HG03060 (cell line): ENCODE measurements at regions not wholly inside any gene's neighbourhood (a gene's known extent, or its start where the extent isn't known, plus 50 kb on each side); places are given as distances from the start of the nearest gene placed in this dataset.

Experiments
- ATAC-seq: cut with Tn5 transposase; IDR thresholded peaks from one replicate; pipeline ENCODE4 v1.9.1; 2021; ENCODE audit warnings: low read depth, moderate number of reproducible peaks; ENCODE audit not compliant: unreplicated experiment

DNA sequence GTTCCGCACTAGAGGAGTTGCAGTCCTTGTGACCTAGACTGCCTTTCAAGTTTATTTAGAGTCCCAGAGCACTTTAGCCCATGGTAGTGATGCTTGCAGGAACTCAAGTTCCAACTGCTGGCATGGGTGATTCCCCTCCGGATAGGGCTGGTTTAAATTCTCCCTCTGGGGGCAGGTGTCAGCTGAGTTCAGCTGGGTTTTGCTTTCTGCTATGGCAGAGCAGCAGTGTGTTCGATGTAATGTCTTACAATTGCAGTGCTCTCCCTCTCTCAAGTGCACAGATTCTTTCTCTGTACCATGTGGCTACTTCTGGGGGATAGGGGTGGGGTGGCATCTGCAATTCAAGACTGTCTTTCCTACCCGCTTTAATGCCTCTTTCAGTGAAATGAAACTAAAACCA lies 164.8 kb upstream of the ZIC3 start:
- no peak for ATAC-seq

DNA sequence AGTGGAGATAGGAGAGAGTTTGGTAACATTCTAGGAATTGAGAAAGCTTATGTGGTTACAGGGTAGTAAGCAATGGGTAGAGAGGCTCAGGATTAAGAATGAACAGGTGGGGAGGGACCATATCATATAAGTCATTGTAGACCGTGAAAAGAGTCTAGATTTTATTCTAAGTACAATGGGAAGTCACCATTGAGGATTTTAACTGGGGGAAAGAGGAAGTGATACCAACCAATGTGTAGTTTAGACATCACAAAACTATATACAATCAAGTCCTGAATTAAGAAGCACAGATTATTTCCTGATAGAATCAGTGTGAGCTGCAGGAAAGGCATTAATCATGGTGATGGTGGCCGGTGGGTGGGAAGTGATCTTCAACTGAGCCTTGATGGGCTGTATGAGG lies 178.3 kb upstream of the ZIC3 start:
- ATAC-seq = no peak

DNA sequence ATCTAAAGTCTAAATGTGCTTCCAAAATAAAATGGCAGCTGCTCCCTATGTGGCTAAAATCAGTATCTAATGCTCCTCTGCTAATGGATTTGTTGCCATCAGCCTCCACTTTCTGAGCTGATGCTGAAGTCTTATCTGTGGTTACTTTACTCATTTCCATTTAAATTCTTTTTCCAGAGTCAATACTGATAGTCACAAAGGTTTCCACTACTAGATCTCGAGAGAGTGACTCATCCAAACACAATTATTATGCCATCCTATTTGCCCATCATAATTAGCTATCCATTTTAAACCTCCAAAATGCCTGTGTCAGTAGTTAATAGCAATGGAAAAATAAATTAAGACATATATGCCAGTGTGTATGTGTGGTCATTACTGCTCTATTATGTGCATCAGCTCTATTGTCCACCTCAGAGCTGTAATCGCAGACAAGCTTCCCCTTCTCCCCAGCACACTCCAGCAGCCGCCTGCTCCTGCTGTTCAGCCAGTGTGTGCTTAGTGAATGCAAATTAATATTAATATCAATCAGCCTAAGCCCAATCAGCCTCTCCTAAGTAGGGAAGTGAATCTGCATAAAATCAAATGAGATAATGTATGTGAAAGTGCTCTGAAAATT lies 199.8 kb upstream of the ZIC3 start:
- ATAC-seq = no peak

DNA sequence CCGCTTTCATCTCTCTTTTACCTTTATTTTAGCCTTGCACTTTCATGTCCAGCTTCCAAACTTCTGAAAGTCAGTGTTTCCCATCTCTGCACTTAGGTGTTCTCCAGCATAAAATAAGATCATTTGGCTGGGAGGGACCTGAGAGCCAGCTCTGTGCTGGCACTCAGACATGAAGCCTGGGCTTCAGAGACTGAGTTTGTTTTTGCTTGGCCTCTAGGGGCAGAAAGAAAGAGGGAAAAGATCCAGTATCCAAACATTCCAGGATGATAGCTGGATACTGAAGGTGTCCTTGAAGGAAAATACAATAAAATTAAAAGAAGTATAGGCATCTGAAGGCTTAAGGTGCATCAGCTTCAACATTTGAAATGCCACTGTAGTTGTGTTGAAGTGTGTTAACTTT lies 202.4 kb upstream of the ZIC3 start:
- no peak for ATAC-seq

DNA sequence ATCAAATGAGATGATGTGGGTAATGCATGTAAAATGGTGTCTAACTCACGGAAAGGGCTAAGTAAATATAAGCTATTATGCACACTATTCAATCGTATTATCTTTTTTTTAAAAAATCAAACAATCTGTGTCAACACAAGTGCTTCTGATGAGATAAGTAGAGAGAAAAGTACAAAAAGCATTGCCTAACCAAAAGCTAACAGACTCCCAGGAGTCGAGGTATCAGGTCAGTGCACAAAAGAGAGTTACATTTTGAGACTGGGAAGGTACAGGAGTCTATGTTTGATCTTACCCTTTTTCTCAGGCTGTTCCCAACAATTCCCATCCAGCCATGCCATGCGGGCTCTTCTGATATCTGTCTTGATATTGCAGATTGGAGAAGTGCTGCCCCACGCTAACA lies 203.3 kb upstream of the ZIC3 start:
- no peak for ATAC-seq

DNA sequence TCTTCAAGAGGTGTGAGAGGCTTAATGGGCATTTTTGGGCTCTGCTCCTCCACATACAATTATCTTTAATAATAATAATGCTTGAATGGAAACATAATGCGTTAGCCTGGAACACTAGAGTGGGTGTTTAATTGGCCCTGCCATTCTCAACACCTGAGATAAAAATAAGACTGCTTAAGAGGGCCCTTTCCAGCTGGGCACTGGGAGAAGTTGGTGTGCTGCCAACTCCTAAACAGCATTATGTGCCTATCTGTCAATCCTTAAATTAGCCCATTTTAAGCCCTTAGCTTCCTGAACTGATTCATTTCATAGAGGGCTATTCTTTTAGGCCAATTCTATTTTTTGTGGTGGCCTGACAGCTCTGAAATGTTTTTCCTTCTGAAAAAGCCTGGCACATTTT lies 211.1 kb upstream of the ZIC3 start:
- ATAC-seq = no peak

DNA sequence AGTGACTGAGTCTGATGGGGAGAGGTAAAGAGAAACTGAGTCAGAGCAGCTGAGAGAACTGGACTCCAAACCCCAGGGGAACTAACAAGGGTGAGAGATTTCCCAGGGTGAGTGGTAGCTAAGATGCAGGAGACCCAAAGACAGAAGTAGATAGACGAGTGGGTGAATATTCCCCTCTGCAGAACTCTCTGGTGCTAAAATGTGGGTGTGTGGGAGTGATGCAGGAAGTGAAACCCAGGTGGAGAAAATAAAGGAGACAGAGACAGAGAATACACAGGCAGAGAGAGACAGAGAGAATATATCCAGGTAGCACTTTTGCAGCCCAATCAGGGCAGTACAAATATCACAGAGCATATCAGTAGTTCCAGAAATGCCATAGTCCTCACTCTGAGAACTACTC lies 212.5 kb upstream of the ZIC3 start:
- ATAC-seq = no peak

DNA sequence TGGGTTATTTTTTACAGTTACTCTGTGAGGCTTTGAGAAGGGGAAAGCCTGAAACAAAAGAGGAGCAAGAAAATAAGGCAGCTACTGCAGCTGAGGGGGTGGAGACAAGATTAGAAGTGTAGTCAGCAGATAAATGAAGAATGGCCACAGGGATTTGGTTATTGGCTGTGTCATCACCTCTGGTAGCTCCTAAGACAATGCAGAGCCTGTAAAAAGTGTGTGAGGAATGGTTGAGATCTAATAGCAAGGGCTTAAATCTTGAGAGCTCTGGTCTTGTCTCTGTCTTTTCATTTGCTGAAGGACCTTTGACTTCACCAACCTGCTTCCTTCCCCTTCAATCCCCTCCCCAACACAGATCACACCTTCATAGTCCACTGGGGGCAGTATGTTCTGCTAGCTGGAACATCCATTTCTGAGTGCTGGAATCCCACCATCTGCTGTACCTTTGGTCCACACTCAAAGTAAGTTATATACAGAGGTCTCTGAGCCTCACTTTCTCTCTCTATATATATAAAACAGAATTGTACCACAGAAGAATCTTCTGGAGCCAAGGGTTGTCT lies 213.7 kb upstream of the ZIC3 start:
- ATAC-seq = no peak

DNA sequence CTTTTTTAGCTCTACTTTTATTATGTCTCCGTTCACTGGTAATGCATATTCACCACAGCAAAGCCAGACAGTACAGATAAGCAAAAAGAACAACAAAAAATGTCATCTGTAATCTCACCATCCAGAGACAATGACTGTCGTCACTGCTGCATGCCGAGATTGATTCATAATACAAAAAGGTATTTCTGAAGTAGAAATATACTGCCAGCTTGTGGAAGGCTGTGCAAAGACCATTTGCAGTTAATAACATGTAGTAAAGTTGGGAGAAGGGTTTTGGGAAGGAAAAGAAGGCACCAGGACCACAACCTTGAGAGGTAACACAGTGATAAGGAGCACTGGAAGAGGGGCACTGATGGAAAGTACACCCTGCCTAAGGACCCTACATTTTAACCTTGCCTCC lies 223.0 kb upstream of the ZIC3 start:
- no peak for ATAC-seq

GRCh38 chrX:137313627-137314026 lies 252.3 kb upstream of the ZIC3 start:
- ATAC-seq = no peak

- no peak for ATAC-seq
Measured at GRCh38 chrX:137305404-137305803, 260.5 kb upstream of the ZIC3 start.

DNA sequence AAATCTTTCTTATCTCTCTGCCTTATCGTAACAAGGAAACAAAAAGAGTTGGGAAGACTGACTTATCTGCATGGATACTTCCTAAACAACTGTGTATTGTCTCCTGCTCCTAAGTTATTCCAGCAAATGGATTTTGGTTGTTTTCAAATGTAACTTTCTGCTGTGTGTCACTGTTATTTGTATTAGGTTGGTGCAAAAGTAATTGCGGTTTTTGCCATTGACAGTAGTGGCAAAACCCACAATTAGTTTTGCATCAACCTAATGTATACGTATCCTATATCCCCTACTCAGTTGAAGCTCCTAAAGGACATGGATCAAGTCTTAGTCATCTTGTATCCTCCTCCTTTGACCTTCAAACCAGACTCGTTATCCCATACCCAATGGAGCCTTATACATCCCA lies 263.4 kb upstream of the GPR101 start:
- ATAC-seq = no peak

DNA sequence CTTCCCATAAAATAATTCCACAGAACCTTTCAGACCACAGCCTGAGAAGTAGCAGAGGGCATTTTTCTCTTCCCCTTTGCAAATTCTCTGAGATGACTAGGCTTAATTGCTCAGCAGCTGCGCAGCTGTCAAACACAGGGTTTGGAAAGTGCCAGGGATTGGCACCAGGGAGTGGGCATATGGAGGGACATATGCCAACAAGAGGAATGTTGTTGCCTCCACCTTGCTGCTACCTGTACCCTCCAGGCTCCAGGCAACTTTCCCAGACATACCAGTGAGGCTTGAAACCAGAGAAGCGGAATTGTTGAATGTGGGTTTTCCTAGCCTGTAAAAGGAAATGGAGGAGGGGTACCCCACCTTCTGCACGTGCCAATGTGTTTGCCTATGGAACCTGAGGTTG lies 256.2 kb upstream of the GPR101 start:
- ATAC-seq = no peak

- ATAC-seq = no peak
Measured at GRCh38 chrX:137287191-137287590, 253.4 kb upstream of the GPR101 start.

DNA sequence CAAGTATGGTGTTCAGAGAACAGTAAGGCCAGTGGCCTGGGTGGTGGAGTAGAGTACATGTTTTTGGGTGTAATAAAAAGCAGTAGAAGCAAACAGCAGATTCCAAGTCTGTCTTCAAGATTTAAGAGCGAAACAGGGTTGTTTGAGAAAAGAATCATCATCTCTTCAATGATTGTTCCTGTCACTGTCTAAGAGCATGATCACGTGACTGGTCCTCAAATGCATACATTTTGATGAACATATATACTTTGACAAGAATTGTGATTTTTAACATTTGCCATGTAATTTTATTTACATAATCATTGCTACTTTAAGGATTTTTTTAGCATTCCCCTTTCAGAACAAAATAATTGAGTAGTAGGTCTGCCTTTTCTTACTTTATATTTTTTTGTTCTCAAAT lies 252.6 kb upstream of the GPR101 start:
- ATAC-seq = no peak

DNA sequence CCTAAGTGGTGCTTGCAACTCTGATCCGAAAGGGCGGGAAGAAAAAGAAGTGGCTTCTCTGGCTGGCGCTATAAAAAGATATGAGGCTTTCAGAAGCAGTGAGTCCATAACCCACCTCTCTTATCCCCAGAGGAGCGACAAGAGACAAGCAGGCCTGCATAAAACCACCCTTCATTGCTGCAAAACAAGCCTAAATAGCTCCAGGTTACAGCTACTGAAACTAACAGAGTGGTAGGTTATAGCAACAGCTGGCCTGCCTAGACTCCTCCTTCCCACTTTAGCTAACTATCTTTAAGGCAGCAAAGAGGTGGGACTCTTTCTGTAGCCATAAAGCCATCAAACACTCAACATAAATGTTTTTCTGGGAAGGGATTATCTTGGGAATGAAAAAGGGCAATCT lies 245.0 kb upstream of the GPR101 start:
- no peak for ATAC-seq

- ATAC-seq = no peak
Measured at GRCh38 chrX:137263374-137263773, 229.6 kb upstream of the GPR101 start.

DNA sequence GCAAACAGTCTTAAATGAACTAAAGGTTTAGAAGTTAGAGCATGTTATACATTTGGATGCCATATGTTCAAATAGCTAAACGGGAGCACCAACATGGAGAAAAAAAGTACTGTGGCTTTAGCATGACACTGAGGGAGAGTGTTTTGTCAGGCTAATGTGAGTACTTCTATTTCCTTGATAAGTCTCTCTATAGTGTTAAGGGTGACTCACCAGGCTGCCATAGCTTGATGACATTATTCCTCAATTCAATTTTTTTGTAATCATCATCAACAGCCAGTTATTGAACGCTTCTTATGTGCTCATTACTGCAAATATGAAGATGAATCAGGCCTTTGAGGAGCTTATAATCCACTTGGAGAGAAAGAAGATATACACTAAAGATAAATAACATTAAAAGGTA lies 211.4 kb upstream of the GPR101 start:
- no peak for ATAC-seq

DNA sequence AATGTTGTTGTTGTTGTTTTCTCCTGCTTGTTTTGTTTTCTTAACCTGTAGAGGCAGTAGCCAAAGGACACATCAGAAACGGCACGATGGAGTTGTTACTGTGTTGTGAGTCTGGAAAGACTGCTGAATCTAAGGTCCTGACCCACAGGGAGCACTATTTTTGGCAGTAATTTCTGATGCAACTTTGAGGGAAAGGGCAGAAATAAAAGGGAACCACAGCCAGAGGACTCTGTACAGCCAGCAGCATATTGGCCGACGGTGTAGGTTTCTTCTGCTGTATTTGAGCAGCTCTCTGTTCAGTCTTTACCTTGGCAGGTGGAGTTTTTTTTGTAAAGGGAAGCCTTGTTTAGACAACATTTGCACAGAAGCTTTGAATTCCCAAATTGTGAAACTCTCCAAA lies 203.0 kb upstream of the GPR101 start:
- ATAC-seq = no peak

DNA sequence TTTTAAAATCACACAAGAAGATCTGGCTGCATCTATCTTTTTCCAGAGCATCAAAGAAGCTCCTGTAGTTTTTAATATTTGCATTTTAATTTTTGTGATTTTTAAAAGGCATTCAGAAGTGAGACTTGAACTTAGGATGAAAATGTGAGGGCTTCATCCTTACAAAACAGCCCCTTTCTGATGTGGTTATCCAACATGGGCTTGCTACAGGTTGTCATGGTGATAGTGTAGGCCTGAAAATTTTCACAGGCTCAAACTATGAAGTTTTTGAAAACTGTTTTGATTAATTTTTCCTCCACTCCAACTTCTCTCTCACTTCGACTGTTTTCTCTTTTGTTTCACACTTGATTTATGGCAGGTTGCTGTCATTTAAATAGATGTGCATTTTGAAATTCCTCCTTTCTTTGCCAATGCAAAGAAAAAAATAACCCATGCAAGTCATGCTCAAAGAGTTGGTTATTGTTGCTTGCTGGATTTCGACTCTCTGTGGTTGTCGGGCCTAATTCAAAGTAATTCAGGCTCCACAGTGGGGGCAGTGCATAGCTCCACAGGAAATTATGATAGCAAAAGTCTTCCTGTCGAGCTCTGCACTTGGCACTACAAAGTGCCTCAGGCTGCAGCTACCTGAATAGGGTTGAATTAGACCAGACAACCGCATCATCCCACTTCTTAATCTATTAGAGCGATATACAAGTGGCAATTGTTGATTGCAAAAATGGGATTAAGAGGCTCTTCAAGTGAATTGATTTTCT lies 201.0 kb upstream of the GPR101 start:
- ATAC-seq = no peak

GRCh38 chrX:137233478-137233877 lies 199.7 kb upstream of the GPR101 start:
- no peak for ATAC-seq

GRCh38 chrX:137227151-137227550 lies 193.4 kb upstream of the GPR101 start:
- no peak for ATAC-seq
